ENCODE measurements at regions not wholly inside any gene's neighbourhood (a gene's known extent, or its start where the extent isn't known, plus 50 kb on each side); places are given as distances from the start of the nearest gene placed in this dataset.

DNA sequence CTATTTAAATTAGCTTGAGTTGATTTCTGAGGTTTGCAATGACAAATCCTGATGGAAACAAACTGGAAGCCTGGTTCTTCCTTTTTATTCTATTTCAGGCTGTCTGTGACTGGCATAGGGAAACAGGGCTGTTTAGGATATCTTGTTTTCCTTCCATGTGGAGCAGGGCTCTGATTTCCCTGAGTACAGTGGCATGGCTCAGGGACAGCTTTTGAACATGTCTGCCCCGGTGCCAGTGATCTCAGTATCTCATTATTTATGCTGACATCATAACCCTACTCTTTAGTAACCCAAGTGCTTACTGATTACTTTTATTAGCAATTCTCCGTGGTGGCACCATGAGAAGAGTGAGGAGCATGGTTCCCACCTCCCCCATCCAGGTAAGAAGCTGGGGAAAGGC, 720.3 kb downstream of the GALR1 start:
- peaks cover 2% of the 10 kb centered on the region; the same call in 1 of the 2 replicates for H3K4me1 ChIP-seq (ENCODE audit: control insufficient read depth, insufficient read depth, low read length)
- no peak overlapping the region for H3K4me3 ChIP-seq (ENCODE audit: low read length)
- no peak for DNase-seq (ENCODE audit: low read depth, low spot score)
- H3K36me3 ChIP-seq (ENCODE audit: control insufficient read depth, insufficient read depth, low read length), result no peaks in the 10 kb centered on the region
- H3K27me3 ChIP-seq (ENCODE audit: control insufficient read depth, insufficient read depth, low read length), result no peaks in the 10 kb centered on the region
- H3K27ac ChIP-seq (ENCODE audit: low read length), result no peak overlapping the region
- no CpG with 5 or more reads among the region's 2 CpGs for WGBS (ENCODE audit: insufficient coverage, insufficient read length)
- H3K9me3 ChIP-seq (ENCODE audit: control insufficient read depth, insufficient read depth, low read length), result no peaks in the 10 kb centered on the region

GRCh38 chr18:77970814-77971213, 721.2 kb downstream of the GALR1 start:
- Histone ChIP-seq H3K27me3 (ENCODE audit: control insufficient read depth, insufficient read depth, low read length) (no peaks in the 10 kb centered on the region), H3K4me3 (ENCODE audit: low read length) (no peak overlapping the region), H3K4me1 (ENCODE audit: control insufficient read depth, insufficient read depth, low read length) (peaks cover 2% of the 10 kb centered on the region; the same call in 1 of the 2 replicates), H3K9me3 (ENCODE audit: control insufficient read depth, insufficient read depth, low read length) (no peaks in the 10 kb centered on the region), H3K36me3 (ENCODE audit: control insufficient read depth, insufficient read depth, low read length) (no peaks in the 10 kb centered on the region), H3K27ac (ENCODE audit: low read length) (no peak overlapping the region)
- WGBS (ENCODE audit: insufficient coverage, insufficient read length), result no CpG with 5 or more reads among the region's 8 CpGs
- DNase-seq (ENCODE audit: low read depth, low spot score), result no peak

GRCh38 chr18:77973745-77974144, 724.1 kb downstream of the GALR1 start:
- Histone ChIP-seq H3K4me3 (ENCODE audit: low read length) (no peak overlapping the region; the same call in 1 of the 2 replicates), H3K27me3 (ENCODE audit: control insufficient read depth, insufficient read depth, low read length) (no peaks in the 10 kb centered on the region), H3K36me3 (ENCODE audit: control insufficient read depth, insufficient read depth, low read length) (no peaks in the 10 kb centered on the region), H3K27ac (ENCODE audit: low read length) (no peak overlapping the region), H3K4me1 (ENCODE audit: control insufficient read depth, insufficient read depth, low read length) (peaks cover 2% of the 10 kb centered on the region; the same call in 1 of the 2 replicates), H3K9me3 (ENCODE audit: control insufficient read depth, insufficient read depth, low read length) (no peaks in the 10 kb centered on the region)
- no CpG with 5 or more reads among the region's 8 CpGs for WGBS (ENCODE audit: insufficient coverage, insufficient read length)
- no peak for DNase-seq (ENCODE audit: low read depth, low spot score)

GRCh38 chr18:77974329-77974728, 724.7 kb downstream of the GALR1 start:
- Histone ChIP-seq H3K27me3 (ENCODE audit: control insufficient read depth, insufficient read depth, low read length) (no peaks in the 10 kb centered on the region), H3K4me3 (ENCODE audit: low read length) (no peak overlapping the region), H3K27ac (ENCODE audit: low read length) (no peak overlapping the region), H3K36me3 (ENCODE audit: control insufficient read depth, insufficient read depth, low read length) (no peaks in the 10 kb centered on the region), H3K9me3 (ENCODE audit: control insufficient read depth, insufficient read depth, low read length) (no peaks in the 10 kb centered on the region), H3K4me1 (ENCODE audit: control insufficient read depth, insufficient read depth, low read length) (peaks cover 2% of the 10 kb centered on the region; the same call in 1 of the 2 replicates)
- DNase-seq (ENCODE audit: low read depth, low spot score), result no peak
- WGBS (ENCODE audit: insufficient coverage, insufficient read length), result no CpG with 5 or more reads among the region's 1 CpG

DNA sequence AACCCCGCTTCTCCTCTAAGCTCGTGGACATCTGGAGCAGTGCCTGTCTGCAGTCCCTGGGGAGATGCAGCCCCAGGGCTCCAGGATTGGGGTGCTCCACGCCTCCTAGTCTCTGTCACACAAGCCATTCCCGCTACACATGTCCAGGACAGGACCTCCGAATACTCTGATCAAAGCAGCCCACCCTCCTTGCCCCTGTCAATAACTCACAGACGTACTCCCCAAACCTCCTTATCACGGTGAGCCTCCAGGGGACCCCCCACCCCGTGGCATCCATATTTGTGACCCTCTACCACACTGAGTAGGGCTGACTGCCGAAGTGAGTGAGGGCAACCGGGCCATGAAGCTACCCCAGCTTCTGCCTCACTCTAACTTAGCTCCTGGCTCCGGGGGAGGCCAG, 727.7 kb downstream of the GALR1 start:
- no peaks in the 10 kb centered on the region for H3K9me3 ChIP-seq (ENCODE audit: control insufficient read depth, insufficient read depth, low read length)
- no peak overlapping the region for H3K4me3 ChIP-seq (ENCODE audit: low read length)
- no peak for DNase-seq (ENCODE audit: low read depth, low spot score)
- no peak overlapping the region for H3K27ac ChIP-seq (ENCODE audit: low read length)
- H3K4me1 ChIP-seq (ENCODE audit: control insufficient read depth, insufficient read depth, low read length), result no peaks in the 10 kb centered on the region
- no peaks in the 10 kb centered on the region for H3K36me3 ChIP-seq (ENCODE audit: control insufficient read depth, insufficient read depth, low read length)
- no CpG with 5 or more reads among the region's 11 CpGs for WGBS (ENCODE audit: insufficient coverage, insufficient read length)
- no peaks in the 10 kb centered on the region for H3K27me3 ChIP-seq (ENCODE audit: control insufficient read depth, insufficient read depth, low read length)

- Histone ChIP-seq H3K4me3 (ENCODE audit: low read length) (no peak overlapping the region), H3K9me3 (ENCODE audit: control insufficient read depth, insufficient read depth, low read length) (no peaks in the 10 kb centered on the region), H3K27ac (ENCODE audit: low read length) (no peak overlapping the region), H3K27me3 (ENCODE audit: control insufficient read depth, insufficient read depth, low read length) (no peaks in the 10 kb centered on the region), H3K4me1 (ENCODE audit: control insufficient read depth, insufficient read depth, low read length) (no peaks in the 10 kb centered on the region), H3K36me3 (ENCODE audit: control insufficient read depth, insufficient read depth, low read length) (no peaks in the 10 kb centered on the region)
- DNase-seq (ENCODE audit: low read depth, low spot score), result no peak
- no CpG with 5 or more reads among the region's 10 CpGs for WGBS (ENCODE audit: insufficient coverage, insufficient read length)
These were observed 730.6 kb downstream of the GALR1 start for GRCh38 chr18:77980275-77980674.

- no peak for DNase-seq (ENCODE audit: low read depth, low spot score)
- Histone ChIP-seq H3K9me3 (ENCODE audit: control insufficient read depth, insufficient read depth, low read length) (no peaks in the 10 kb centered on the region), H3K27ac (ENCODE audit: low read length) (no peak overlapping the region), H3K27me3 (ENCODE audit: control insufficient read depth, insufficient read depth, low read length) (no peaks in the 10 kb centered on the region), H3K36me3 (ENCODE audit: control insufficient read depth, insufficient read depth, low read length) (no peaks in the 10 kb centered on the region), H3K4me1 (ENCODE audit: control insufficient read depth, insufficient read depth, low read length) (no peaks in the 10 kb centered on the region), H3K4me3 (ENCODE audit: low read length) (no peak overlapping the region)
- no CpG with 5 or more reads among the region's 2 CpGs for WGBS (ENCODE audit: insufficient coverage, insufficient read length)
These were observed 732.2 kb downstream of the GALR1 start for GRCh38 chr18:77981874-77982273.

DNA sequence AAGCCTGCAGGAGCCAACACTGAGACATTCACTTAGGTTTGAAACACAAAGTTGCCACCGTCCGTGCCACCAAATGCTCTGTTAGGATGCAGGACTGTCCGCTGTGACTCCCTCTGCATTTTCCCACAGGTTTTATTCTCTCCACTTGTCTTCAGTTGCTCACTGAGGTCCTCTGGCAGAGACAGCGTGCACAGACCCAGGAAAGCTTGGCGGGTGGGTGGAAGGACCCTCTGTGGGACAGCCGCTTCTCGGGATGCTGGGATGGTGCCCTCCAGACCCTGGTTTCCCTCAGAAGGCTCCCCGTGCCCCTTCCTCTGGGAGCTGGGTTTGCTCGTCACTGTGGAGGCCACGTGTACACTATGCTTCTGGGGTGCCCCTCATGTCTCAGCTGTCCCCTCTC, 733.6 kb downstream of the GALR1 start:
- WGBS (ENCODE audit: insufficient coverage, insufficient read length), result no CpG with 5 or more reads among the region's 10 CpGs
- H3K4me1 ChIP-seq (ENCODE audit: control insufficient read depth, insufficient read depth, low read length), result no peaks in the 10 kb centered on the region
- no peak overlapping the region for H3K27ac ChIP-seq (ENCODE audit: low read length)
- no peaks in the 10 kb centered on the region for H3K9me3 ChIP-seq (ENCODE audit: control insufficient read depth, insufficient read depth, low read length)
- no peaks in the 10 kb centered on the region for H3K27me3 ChIP-seq (ENCODE audit: control insufficient read depth, insufficient read depth, low read length)
- no peak for DNase-seq (ENCODE audit: low read depth, low spot score)
- H3K4me3 ChIP-seq (ENCODE audit: low read length), result no peak overlapping the region
- H3K36me3 ChIP-seq (ENCODE audit: control insufficient read depth, insufficient read depth, low read length), result no peaks in the 10 kb centered on the region

DNA sequence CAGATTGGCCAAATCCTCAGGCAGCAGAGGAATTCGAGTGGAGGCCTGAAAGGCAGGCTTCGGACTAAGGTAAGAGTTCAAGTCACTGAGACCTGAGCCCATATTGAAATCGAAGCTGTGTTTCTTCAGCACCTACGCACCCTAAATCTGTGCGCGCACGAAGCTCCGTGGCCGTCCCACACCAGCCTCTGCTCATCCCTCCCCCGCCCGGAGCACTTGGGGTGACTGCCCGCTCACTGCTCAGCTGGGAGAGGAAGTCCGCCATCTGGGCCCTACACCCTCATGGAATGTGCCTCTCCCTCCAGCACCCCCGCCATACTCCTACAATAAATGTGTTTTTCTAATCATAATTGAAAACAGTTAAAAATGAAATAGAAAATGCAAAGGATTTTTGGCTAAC, 734.5 kb downstream of the GALR1 start:
- no peaks in the 10 kb centered on the region for H3K4me1 ChIP-seq (ENCODE audit: control insufficient read depth, insufficient read depth, low read length)
- DNase-seq (ENCODE audit: low read depth, low spot score), result no peak
- no peaks in the 10 kb centered on the region for H3K36me3 ChIP-seq (ENCODE audit: control insufficient read depth, insufficient read depth, low read length)
- H3K9me3 ChIP-seq (ENCODE audit: control insufficient read depth, insufficient read depth, low read length), result no peaks in the 10 kb centered on the region
- H3K27ac ChIP-seq (ENCODE audit: low read length), result no peak overlapping the region
- H3K4me3 ChIP-seq (ENCODE audit: low read length), result no peak overlapping the region
- WGBS (ENCODE audit: insufficient coverage, insufficient read length), result no CpG with 5 or more reads among the region's 14 CpGs
- no peaks in the 10 kb centered on the region for H3K27me3 ChIP-seq (ENCODE audit: control insufficient read depth, insufficient read depth, low read length)

- Histone ChIP-seq H3K27me3 (ENCODE audit: control insufficient read depth, insufficient read depth, low read length) (no peaks in the 10 kb centered on the region), H3K27ac (ENCODE audit: low read length) (no peak overlapping the region), H3K4me3 (ENCODE audit: low read length) (no peak overlapping the region), H3K4me1 (ENCODE audit: control insufficient read depth, insufficient read depth, low read length) (no peaks in the 10 kb centered on the region), H3K36me3 (ENCODE audit: control insufficient read depth, insufficient read depth, low read length) (no peaks in the 10 kb centered on the region), H3K9me3 (ENCODE audit: control insufficient read depth, insufficient read depth, low read length) (no peaks in the 10 kb centered on the region)
- no CpG with 5 or more reads among the region's 8 CpGs for WGBS (ENCODE audit: insufficient coverage, insufficient read length)
- DNase-seq (ENCODE audit: low read depth, low spot score), result no peak
These were observed 735.2 kb downstream of the GALR1 start for GRCh38 chr18:77984833-77985232.

- no peak for DNase-seq (ENCODE audit: low read depth, low spot score)
- no CpG with 5 or more reads among the region's 14 CpGs for WGBS (ENCODE audit: insufficient coverage, insufficient read length)
- H3K27ac ChIP-seq (ENCODE audit: low read length), result no peak overlapping the region
- no peaks in the 10 kb centered on the region for H3K4me1 ChIP-seq (ENCODE audit: control insufficient read depth, insufficient read depth, low read length)
- no peak overlapping the region for H3K4me3 ChIP-seq (ENCODE audit: low read length)
- H3K36me3 ChIP-seq (ENCODE audit: control insufficient read depth, insufficient read depth, low read length), result no peaks in the 10 kb centered on the region
- H3K27me3 ChIP-seq (ENCODE audit: control insufficient read depth, insufficient read depth, low read length), result no peaks in the 10 kb centered on the region
- H3K9me3 ChIP-seq (ENCODE audit: control insufficient read depth, insufficient read depth, low read length), result no peaks in the 10 kb centered on the region
These were observed 736.1 kb downstream of the GALR1 start for GRCh38 chr18:77985526-77986281.
